K562 (cell line): ENCODE measurements at regions not wholly inside any gene's neighbourhood (a gene's known extent, or its start where the extent isn't known, plus 50 kb on each side); places are given as distances from the start of the nearest gene placed in this dataset.

Experiments
- ATAC-seq: fragments of 200-7000 bp; cut with Tn5 transposase; 3 replicates; pipeline ENCODE4 v1.9.1; 2020; ENCODE audit warnings: moderate library complexity
- BruUV-seq: library from RNA; stranded (reverse); fragments of 400-500 nt; replicated peaks from 2 replicates; lab custom pipeline; 2021; lab: Mats Ljungman, UMichigan
- CTCF ChIA-PET: fragments of 300-600 bp; formaldehyde crosslinking; extraction: SDS; loops from one replicate; lab custom pipeline; 2021; ENCODE audit warnings: low intra/inter-chr PET ratio; lab: Yijun Ruan, JAX
- POLR2A ChIA-PET: fragments of 300-600, 350-650 bp; sonication (Branson Sonifier 250); formaldehyde crosslinking; extraction: SDS; loops from one replicate; lab custom pipeline; 2021; ENCODE audit warnings: antibody characterized with exemption, inconsistent platforms; lab: Yijun Ruan, JAX
- DNase-seq, 4 experiments: peaks; one replicate each; pipeline versions ENCODE4 v3.0.0 to v3.0.0-alpha.2; 2011 to 2018; ENCODE audit warnings: low spot score in 3 of 4, mixed read lengths in 3 of 4; ENCODE audit errors: extremely low read depth in 1 of 4
- FAIRE-seq: peaks from 2 replicates; lab custom pipeline; 2011; peaks lifted over from hg19 to GRCh38; lab: Jason Lieb, UNC
- H2AFZ ChIP-seq: 2 replicates; pipeline ENCODE4 v1.6.0; 2011; ENCODE audit warnings: low read depth, low read length, control low read depth, inconsistent platforms
- H3K27ac ChIP-seq: fragments of 200-600 bp; 3 replicates; pipeline ENCODE4 v1.8.0; 2011; ENCODE audit warnings: low read depth, mild to moderate bottlenecking, control low read depth, inconsistent platforms, low read length, moderate library complexity, mixed read lengths; ENCODE audit errors: extremely low read depth
- H3K27me3 ChIP-seq, 2 experiments: fragments of 300-600 bp in 1 of 2; 2 replicates in 1 of 2; 3 replicates in 1 of 2; pipeline versions ENCODE4 v1.6.0 to v1.8.0; 2011; ENCODE audit warnings: inconsistent platforms in 2 of 2, low read length in 2 of 2, mild to moderate bottlenecking in 1 of 2, mixed read lengths in 1 of 2, moderate library complexity in 1 of 2; ENCODE audit not compliant: control insufficient read depth in 2 of 2, insufficient read depth in 2 of 2
- H3K36me3 ChIP-seq: fragments of 300-600 bp; 3 replicates; pipeline ENCODE4 v1.8.0; 2011; ENCODE audit warnings: mild to moderate bottlenecking, low read length, inconsistent platforms; ENCODE audit not compliant: control insufficient read depth, insufficient read depth
- H3K4me1 ChIP-seq, 2 experiments: fragments of 200-600 bp in 1 of 2; replicated peaks in 1 of 2; 2 replicates in 1 of 2; 3 replicates in 1 of 2; pipeline versions ENCODE4 v1.5.1 to v1.8.0; 2011; ENCODE audit warnings: inconsistent platforms in 2 of 2, low read length in 2 of 2, mild to moderate bottlenecking in 1 of 2, mixed read lengths in 1 of 2, moderate library complexity in 1 of 2; ENCODE audit not compliant: control insufficient read depth in 2 of 2, insufficient read depth in 2 of 2
- H3K4me2 ChIP-seq: 2 replicates; pipeline ENCODE4 v1.6.1; 2011; ENCODE audit warnings: low read length, control low read depth, inconsistent platforms, mixed read lengths; ENCODE audit not compliant: insufficient read depth
- H3K4me3 ChIP-seq: fragments of 200-600 bp; sonication (generic), shearing (Covaris generic); 2 replicates; pipeline ENCODE4 v1.5.1; 2016; ENCODE audit warnings: control low read depth, inconsistent platforms
- H3K79me2 ChIP-seq: fragments of 200-600 bp; 3 replicates; pipeline ENCODE4 v1.8.0; 2011; ENCODE audit warnings: low read length, inconsistent platforms; ENCODE audit not compliant: control insufficient read depth, insufficient read depth
- H3K9ac ChIP-seq, 2 experiments: 2 replicates each; pipeline versions ENCODE4 v1.6.0 to v1.6.1; 2011; ENCODE audit warnings: low read depth in 2 of 2, low read length in 2 of 2, control low read depth in 1 of 2, inconsistent platforms in 1 of 2, mild to moderate bottlenecking in 1 of 2, mixed read lengths in 1 of 2; ENCODE audit not compliant: insufficient read depth in 1 of 2
- H3K9me1 ChIP-seq: one replicate; pipeline ENCODE4 v1.6.0; 2011; ENCODE audit warnings: inconsistent platforms, mild to moderate bottlenecking, low read length, moderate library complexity; ENCODE audit not compliant: control insufficient read depth, insufficient read depth
- H3K9me3 ChIP-seq: replicated peaks from 2 replicates; pipeline ENCODE4 v1.5.1; 2011; ENCODE audit warnings: low read depth, low read length, inconsistent platforms; ENCODE audit not compliant: control insufficient read depth, insufficient read depth
- H4K20me1 ChIP-seq: replicated peaks from 2 replicates; pipeline ENCODE4 v1.6.1; 2011; ENCODE audit warnings: low read length, inconsistent platforms, mixed read lengths; ENCODE audit not compliant: control insufficient read depth, insufficient read depth
- L3MBTL2 ChIP-seq: fragments of 450-650 bp; IDR thresholded peaks from 2 replicates; pipeline ENCODE4 v1.6.1; 2016; ENCODE audit warnings: mild to moderate bottlenecking, moderate library complexity
- RNF2 ChIP-seq: sonication (generic); IDR thresholded peaks from 2 replicates; pipeline ENCODE4 v1.6.1; 2016
- SMAD3 ChIP-seq: fragments of 450-650 bp; formaldehyde crosslinking; conservative IDR thresholded peaks from 2 replicates; pipeline ENCODE4 v1.4.0; 2020; ENCODE audit warnings: mild to moderate bottlenecking
- ZNF699 ChIP-seq: fragments of 250-450 bp; sonication (Bioruptor Pico); IDR thresholded peaks from 2 replicates; pipeline ENCODE4 v1.8.0; 2021; ENCODE audit warnings: mild to moderate bottlenecking, moderate library complexity; ENCODE audit not compliant: insufficient replicate concordance
- WGBS: fragments of 100-300 bp; shearing (Covaris generic); methylation state at CpG from one replicate; pipeline ENCODE4 v1.1.6; 2016; ENCODE audit warnings: low coverage, mixed read lengths; ENCODE audit not compliant: insufficient coverage; ENCODE audit errors: missing lambda C conversion rate; 5-methylcytosine and 5-hydroxymethylcytosine counted together
- in situ Hi-C: fragments of 300-500 bp; cut with MboI; formaldehyde crosslinking; loops from 4 replicates; pipeline ENCODE4 v1.15.0; 2018; ENCODE audit warnings: inconsistent platforms, mixed read lengths
- intact Hi-C: fragments of 100-400 bp; cut with micrococcal nuclease; formaldehyde crosslinking; loops from 2 replicates; pipeline ENCODE4 v1.14.2; 2022

GRCh38 chr5:5584751-5585150 is 162.3 kb downstream of the ICE1 start:
- intact Hi-C loops: no loop called here
- WGBS: 3% methylated on average over 4 of the region's 4 CpGs
- POLR2A ChIA-PET: interaction anchor here (1.2 to 2.4 kb wide), 3 partner anchors 12 to 14 kb away, joined by 3 to 6 read pairs (median 4); no protein-coding TSS in a partner anchor

DNA sequence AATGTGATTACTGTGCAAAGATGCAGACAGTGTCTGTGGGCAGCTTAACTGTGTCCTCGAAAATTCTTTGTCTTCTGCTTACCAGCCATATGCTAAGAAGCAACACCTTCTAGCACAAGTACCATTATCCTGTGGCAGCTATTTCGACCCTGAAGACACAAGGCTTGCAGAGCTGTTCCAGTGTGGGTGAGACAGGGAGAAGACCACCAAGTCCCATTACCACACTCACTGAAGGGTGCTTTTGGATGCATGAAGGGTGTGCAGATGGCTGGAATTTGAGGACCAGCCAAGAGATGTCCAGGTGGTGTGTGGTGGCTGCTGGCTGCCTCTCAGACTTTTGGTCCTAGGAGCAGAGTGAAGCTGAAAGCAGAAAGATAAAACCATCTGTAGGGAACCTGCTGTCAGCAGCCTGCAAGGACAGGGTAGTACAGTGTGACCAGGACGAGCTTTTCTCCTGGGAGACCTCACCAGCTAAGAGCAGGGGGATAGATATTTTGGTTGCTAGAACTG is 161.8 kb downstream of the ICE1 start:
- intact Hi-C loops: no loop called here

More at GRCh38 chr5:5584751-5585150, 162.3 kb downstream of the ICE1 start:
- Histone ChIP-seq H4K20me1 (no peaks in the 10 kb centered on the region), H3K79me2 (no peaks in the 10 kb centered on the region), H3K9me3 (no peaks in the 10 kb centered on the region), H2AFZ (no peak overlapping the region), H3K27me3 (peaks cover 0 to 26% of the 10 kb centered on the region in 2 experiments; a peak in 2 of 5 replicates), H3K9ac (no peak overlapping the region), H3K4me2 (no peak overlapping the region), H3K4me1 (no peaks in the 10 kb centered on the region; a peak in 2 of 5 replicates), H3K4me3 (no peak overlapping the region), H3K9me1 (no peaks in the 10 kb centered on the region), H3K27ac (no peak overlapping the region), H3K36me3 (no peaks in the 10 kb centered on the region)
- no TSS peak for BruUV-seq
- FAIRE-seq: no peak
- no peak for DNase-seq
- peak; percentile 34; the same call in 2 of the 3 replicates for ATAC-seq
- TF ChIP-seq ZNF699 (CRISPR knock-in tag): no peak
- TF ChIP-seq SMAD3: peak; percentile 62; the same call in 1 of the 2 replicates
- in situ Hi-C loops: no loop called here
- CTCF ChIA-PET: no interaction called here

More for the DNA sequence above, 161.8 kb downstream of the ICE1 start:
- Histone ChIP-seq H3K4me3 (no peak overlapping the region), H3K79me2 (no peaks in the 10 kb centered on the region), H2AFZ (no peak overlapping the region), H3K27ac (no peak overlapping the region), H3K27me3 (peaks cover 0 to 22% of the 10 kb centered on the region in 2 experiments; a peak in 2 of 5 replicates), H3K4me2 (no peak overlapping the region), H3K9me1 (no peaks in the 10 kb centered on the region), H3K4me1 (no peaks in the 10 kb centered on the region; a peak in 2 of 5 replicates)
- POLR2A ChIA-PET: interaction anchor here (1.0 to 2.4 kb wide), 5 partner anchors 8 to 17 kb away, joined by 3 to 6 read pairs (median 3); no protein-coding TSS in a partner anchor
- WGBS: 8% methylated on average over 3 of the region's 3 CpGs
- no peak for DNase-seq
- TF ChIP-seq RNF2 (no peak), L3MBTL2 (0 out of 2 replicates have a peak, but pooled peaks have one; percentile 31)
- TF ChIP-seq, all 486 proteins: peak for 1
- Histone ChIP-seq H3K9ac (no peak overlapping the region), H3K9me3 (no peaks in the 10 kb centered on the region), H3K36me3 (no peaks in the 10 kb centered on the region), H4K20me1 (no peaks in the 10 kb centered on the region)
- FAIRE-seq (no peak), ATAC-seq (peak; percentile 50)
- in situ Hi-C loops: no loop called here
- BruUV-seq: no TSS peak
- CTCF ChIA-PET: no interaction called here
